Smooth muscle cell (in vitro differentiated cells): ENCODE measurements at regions not wholly inside any gene's neighbourhood (a gene's known extent, or its start where the extent isn't known, plus 50 kb on each side); places are given as distances from the start of the nearest gene placed in this dataset.

Experiments
- DNase-seq: peaks from one replicate; lab custom pipeline; 2025; ENCODE audit not compliant: unreplicated experiment; lab: John Stamatoyannopoulos, UW
- H2AFZ ChIP-seq: fragments of 200-600 bp; sonication (generic); 2 replicates; pipeline ENCODE4 v1.6.0; 2016; ENCODE audit warnings: antibody characterized with exemption, low read depth, mild to moderate bottlenecking
- H3F3A ChIP-seq: fragments of 200-600 bp; sonication (generic); 2 replicates; pipeline ENCODE4 v1.6.0; 2017; ENCODE audit warnings: antibody characterized with exemption, low read depth
- H3K27ac ChIP-seq: fragments of 200-600 bp; sonication (generic); 2 replicates; pipeline ENCODE4 v1.5.1; 2016; ENCODE audit warnings: low read depth, mild to moderate bottlenecking
- H3K27me3 ChIP-seq: fragments of 200-600 bp; sonication (generic); 2 replicates; pipeline ENCODE4 v1.6.1; 2016; ENCODE audit warnings: low read depth, mild to moderate bottlenecking
- H3K36me3 ChIP-seq: fragments of 200-600 bp; sonication (generic); 2 replicates; pipeline ENCODE4 v1.5.1; 2016; ENCODE audit warnings: low read depth
- H3K4me1 ChIP-seq: fragments of 200-600 bp; sonication (generic); 2 replicates; pipeline ENCODE4 v1.5.1; 2016; ENCODE audit warnings: low read depth
- H3K4me2 ChIP-seq: fragments of 200-600 bp; sonication (generic); 2 replicates; pipeline ENCODE4 v1.6.0; 2016; ENCODE audit warnings: mild to moderate bottlenecking
- H3K4me3 ChIP-seq: fragments of 200-600 bp; sonication (generic); 2 replicates; pipeline ENCODE4 v1.5.1; 2016; ENCODE audit warnings: mild to moderate bottlenecking
- H3K79me2 ChIP-seq: fragments of 200-600 bp; sonication (generic); 2 replicates; pipeline ENCODE4 v1.6.0; 2016; ENCODE audit warnings: low read depth, mild to moderate bottlenecking
- H3K9ac ChIP-seq: fragments of 200-600 bp; sonication (generic); 2 replicates; pipeline ENCODE4 v1.6.0; 2016; ENCODE audit warnings: low read depth
- H3K9me3 ChIP-seq: fragments of 200-600 bp; sonication (generic); replicated peaks from 2 replicates; pipeline ENCODE4 v1.5.1; 2016; ENCODE audit warnings: low read depth
- H4K20me1 ChIP-seq: fragments of 200-600 bp; sonication (generic); 2 replicates; pipeline ENCODE4 v1.6.0; 2016; ENCODE audit warnings: low read depth
- WGBS: methylation state at CpG from one replicate; pipeline ENCODE4 v1.1.7; 2016; ENCODE audit warnings: low lambda C conversion rate; 5-methylcytosine and 5-hydroxymethylcytosine counted together
- TF ChIP-seq, protein P1 (sequence below): fragments of 200-600 bp; sonication (generic); IDR thresholded peaks from 2 replicates; pipeline ENCODE4 v1.5.1; 2017; ENCODE audit warnings: borderline replicate concordance, mild to moderate bottlenecking, antibody characterized with exemption; ENCODE audit not compliant: insufficient read depth, poor library complexity, severe bottlenecking

DNA sequence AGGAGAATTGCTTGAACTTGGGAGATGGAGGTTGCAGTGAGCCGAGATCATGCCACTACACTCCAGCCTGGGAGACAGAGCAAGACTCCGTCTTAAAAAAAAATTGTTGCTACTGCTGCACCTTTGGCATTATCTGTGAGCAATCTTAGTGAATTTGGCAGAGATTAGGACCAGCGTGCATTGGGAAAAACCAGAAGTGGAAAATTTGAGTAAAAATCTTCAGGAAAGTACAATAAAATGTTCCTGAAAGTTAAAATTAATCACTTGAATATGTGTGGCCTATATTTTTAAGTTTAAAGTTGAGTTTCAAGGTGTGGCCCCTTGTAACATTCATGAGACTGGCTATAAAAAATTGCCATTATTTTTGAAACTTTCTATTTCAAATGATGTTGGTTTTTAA is 85.1 kb downstream of the SPRY1 start:
- no peaks in the 10 kb centered on the region for H3K27me3 ChIP-seq
- no peak overlapping the region for H3K9ac ChIP-seq
- DNase-seq, result no peak
- no peak overlapping the region for H2AFZ ChIP-seq
- WGBS, result 88% methylated on average over 3 of the region's 3 CpGs
- no peaks in the 10 kb centered on the region for H3K79me2 ChIP-seq
- H3K9me3 ChIP-seq, result no peaks in the 10 kb centered on the region
- no peak overlapping the region for H3K27ac ChIP-seq
- TF ChIP-seq, protein P1, sequence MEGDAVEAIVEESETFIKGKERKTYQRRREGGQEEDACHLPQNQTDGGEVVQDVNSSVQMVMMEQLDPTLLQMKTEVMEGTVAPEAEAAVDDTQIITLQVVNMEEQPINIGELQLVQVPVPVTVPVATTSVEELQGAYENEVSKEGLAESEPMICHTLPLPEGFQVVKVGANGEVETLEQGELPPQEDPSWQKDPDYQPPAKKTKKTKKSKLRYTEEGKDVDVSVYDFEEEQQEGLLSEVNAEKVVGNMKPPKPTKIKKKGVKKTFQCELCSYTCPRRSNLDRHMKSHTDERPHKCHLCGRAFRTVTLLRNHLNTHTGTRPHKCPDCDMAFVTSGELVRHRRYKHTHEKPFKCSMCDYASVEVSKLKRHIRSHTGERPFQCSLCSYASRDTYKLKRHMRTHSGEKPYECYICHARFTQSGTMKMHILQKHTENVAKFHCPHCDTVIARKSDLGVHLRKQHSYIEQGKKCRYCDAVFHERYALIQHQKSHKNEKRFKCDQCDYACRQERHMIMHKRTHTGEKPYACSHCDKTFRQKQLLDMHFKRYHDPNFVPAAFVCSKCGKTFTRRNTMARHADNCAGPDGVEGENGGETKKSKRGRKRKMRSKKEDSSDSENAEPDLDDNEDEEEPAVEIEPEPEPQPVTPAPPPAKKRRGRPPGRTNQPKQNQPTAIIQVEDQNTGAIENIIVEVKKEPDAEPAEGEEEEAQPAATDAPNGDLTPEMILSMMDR, result no peak
- no peak overlapping the region for H3K4me3 ChIP-seq
- peaks cover 20% of the 10 kb centered on the region for H3K4me1 ChIP-seq
- H3F3A ChIP-seq, result peaks cover 6% of the 10 kb centered on the region
- H4K20me1 ChIP-seq, result no peaks in the 10 kb centered on the region
- H3K4me2 ChIP-seq, result no peak overlapping the region
- no peaks in the 10 kb centered on the region for H3K36me3 ChIP-seq

DNA sequence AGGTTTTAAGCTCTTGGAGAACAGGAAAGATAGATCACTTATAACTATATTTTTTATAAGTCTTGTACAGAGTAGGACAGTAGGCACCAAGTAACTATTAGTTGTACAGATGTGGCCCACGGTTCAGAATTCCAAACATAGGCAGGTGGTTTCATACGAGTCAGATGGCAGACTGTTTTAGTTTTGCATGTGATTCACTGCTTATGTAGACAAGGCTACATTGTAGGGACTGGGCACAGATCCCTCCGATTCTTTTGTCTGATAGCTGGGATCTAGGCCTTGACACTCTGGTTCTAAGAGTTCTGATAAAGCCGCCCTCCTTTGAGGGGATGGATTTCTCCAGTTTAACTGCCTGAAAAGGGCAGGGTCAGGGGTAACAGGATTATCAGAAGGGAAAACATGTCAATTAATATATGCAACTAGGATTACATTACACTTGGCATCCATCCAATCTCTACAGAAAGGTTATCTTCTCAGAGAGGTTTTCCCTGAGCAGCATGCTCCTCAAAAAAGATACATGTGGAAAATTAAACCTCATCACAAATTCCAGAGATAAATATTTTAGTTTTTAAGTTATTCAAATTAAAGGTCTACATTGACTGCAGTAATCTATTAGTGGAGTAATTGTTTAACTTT is 87.8 kb downstream of the SPRY1 start:
- no peak overlapping the region for H3K27ac ChIP-seq
- TF ChIP-seq, protein P1, result no peak
- no peaks in the 10 kb centered on the region for H3K9me3 ChIP-seq

DNA sequence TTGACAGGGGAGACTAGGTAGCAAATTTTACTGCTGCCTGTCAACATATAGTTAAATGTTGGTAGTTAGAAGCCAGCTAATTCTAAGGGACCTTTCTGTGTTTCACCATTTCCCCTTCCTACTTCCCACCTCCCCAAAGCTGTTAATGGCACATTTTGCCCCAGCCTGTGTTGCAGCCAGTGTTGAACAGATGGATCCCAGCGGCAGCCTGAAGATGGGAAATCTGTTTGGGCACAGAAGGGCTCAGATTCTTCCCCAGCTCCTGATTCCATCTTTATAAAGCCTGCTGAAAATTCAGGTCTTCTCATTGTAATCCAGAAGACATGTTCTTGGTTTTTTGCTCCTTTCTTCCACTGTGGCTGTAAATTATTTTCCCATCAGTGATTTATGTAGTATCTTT is 89.0 kb downstream of the SPRY1 start:
- Histone ChIP-seq H3K79me2 (no peaks in the 10 kb centered on the region), H3K27me3 (no peaks in the 10 kb centered on the region), H3K4me1 (no peaks in the 10 kb centered on the region), H3K4me2 (no peak overlapping the region), H3K9me3 (no peaks in the 10 kb centered on the region), H4K20me1 (no peaks in the 10 kb centered on the region), H3F3A (peaks cover 6% of the 10 kb centered on the region), H3K4me3 (no peak overlapping the region), H2AFZ (no peak overlapping the region), H3K9ac (no peak overlapping the region), H3K36me3 (no peaks in the 10 kb centered on the region), H3K27ac (no peak overlapping the region)
- WGBS, result 95% methylated on average over 1 of the region's 1 CpG
- no peak for DNase-seq
- TF ChIP-seq, protein P1, result no peak

More for the DNA sequence above, 87.8 kb downstream of the SPRY1 start:
- WGBS, result 87% methylated on average over 4 of the region's 4 CpGs
- H3K4me3 ChIP-seq, result no peak overlapping the region
- DNase-seq, result no peak
- no peaks in the 10 kb centered on the region for H3K36me3 ChIP-seq
- H4K20me1 ChIP-seq, result no peaks in the 10 kb centered on the region
- H3F3A ChIP-seq, result peaks cover 6% of the 10 kb centered on the region
- H3K79me2 ChIP-seq, result no peaks in the 10 kb centered on the region
- no peaks in the 10 kb centered on the region for H3K27me3 ChIP-seq
- H3K4me1 ChIP-seq, result peaks cover 5% of the 10 kb centered on the region
- no peak overlapping the region for H3K4me2 ChIP-seq
- H3K9ac ChIP-seq, result no peak overlapping the region
- H2AFZ ChIP-seq, result no peak overlapping the region

DNA sequence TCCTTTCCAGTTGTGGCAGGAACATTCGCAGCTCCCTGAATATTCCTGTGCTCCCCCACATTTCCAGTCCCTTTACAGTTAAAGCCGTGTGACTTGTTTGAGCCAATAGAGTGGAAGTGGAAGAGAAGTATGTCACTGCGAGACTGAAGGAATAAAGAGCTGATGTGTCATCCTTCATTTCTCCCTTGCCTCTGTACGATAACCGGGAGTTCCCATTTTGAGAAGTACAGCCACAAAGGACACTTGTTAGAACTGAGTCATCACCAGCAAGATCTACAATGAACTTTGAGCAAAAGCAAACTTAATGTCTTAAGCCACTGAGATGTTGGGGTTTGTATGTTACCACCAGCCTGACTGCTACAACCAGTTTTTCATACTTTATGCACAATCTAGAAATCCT is 92.3 kb downstream of the SPRY1 start:
- WGBS, result 36% methylated on average over 5 of the region's 5 CpGs
- no peaks in the 10 kb centered on the region for H3K36me3 ChIP-seq
- no peak for DNase-seq
- no peak overlapping the region for H3K4me3 ChIP-seq
- H3K27ac ChIP-seq, result peak overlapping the region; percentile 72
- no peak overlapping the region for H3K9ac ChIP-seq
- no peaks in the 10 kb centered on the region for H4K20me1 ChIP-seq
- no peaks in the 10 kb centered on the region for H3K4me1 ChIP-seq
- H3F3A ChIP-seq, result no peaks in the 10 kb centered on the region
- TF ChIP-seq, protein P1, result no peak
- peak overlapping the region; percentile 17 for H3K4me2 ChIP-seq
- no peaks in the 10 kb centered on the region for H3K27me3 ChIP-seq
- H2AFZ ChIP-seq, result no peak overlapping the region
- no peaks in the 10 kb centered on the region for H3K9me3 ChIP-seq
- H3K79me2 ChIP-seq, result no peaks in the 10 kb centered on the region
